Transverse colon (tissue), 4 donors: ENCODE measurements at regions not wholly inside any gene's neighbourhood (a gene's known extent, or its start where the extent isn't known, plus 50 kb on each side); places are given as distances from the start of the nearest gene placed in this dataset.

Source experiments
- POLR2A ChIP-seq: fragments of 450-650 bp; IDR thresholded peaks from one replicate; pipeline ENCODE4 v1.6.1; 2016; ENCODE audit warnings: antibody characterized with exemption, mild to moderate bottlenecking, moderate library complexity
- POLR2AphosphoS5 ChIP-seq, 3 donors: sonication (generic); formaldehyde crosslinking; IDR thresholded peaks; one replicate each; pipeline ENCODE4 v1.6.1; 2016; ENCODE audit warnings: antibody characterized with exemption in 3 of 3
- TF ChIP-seq, protein P1 (sequence below), 5 experiments: fragments of 200-600 bp in 3 of 5; fragments of 450-650 bp in 2 of 5; sonication (generic) in 3 of 5; IDR thresholded peaks; 1 replicate in 2 of 5; 2 replicates in 3 of 5; pipeline ENCODE4 v1.5.1; 2016 to 2017; ENCODE audit warnings: antibody characterized with exemption in 5 of 5, inconsistent platforms in 3 of 5, mild to moderate bottlenecking in 2 of 5, moderate library complexity in 1 of 5

DNA sequence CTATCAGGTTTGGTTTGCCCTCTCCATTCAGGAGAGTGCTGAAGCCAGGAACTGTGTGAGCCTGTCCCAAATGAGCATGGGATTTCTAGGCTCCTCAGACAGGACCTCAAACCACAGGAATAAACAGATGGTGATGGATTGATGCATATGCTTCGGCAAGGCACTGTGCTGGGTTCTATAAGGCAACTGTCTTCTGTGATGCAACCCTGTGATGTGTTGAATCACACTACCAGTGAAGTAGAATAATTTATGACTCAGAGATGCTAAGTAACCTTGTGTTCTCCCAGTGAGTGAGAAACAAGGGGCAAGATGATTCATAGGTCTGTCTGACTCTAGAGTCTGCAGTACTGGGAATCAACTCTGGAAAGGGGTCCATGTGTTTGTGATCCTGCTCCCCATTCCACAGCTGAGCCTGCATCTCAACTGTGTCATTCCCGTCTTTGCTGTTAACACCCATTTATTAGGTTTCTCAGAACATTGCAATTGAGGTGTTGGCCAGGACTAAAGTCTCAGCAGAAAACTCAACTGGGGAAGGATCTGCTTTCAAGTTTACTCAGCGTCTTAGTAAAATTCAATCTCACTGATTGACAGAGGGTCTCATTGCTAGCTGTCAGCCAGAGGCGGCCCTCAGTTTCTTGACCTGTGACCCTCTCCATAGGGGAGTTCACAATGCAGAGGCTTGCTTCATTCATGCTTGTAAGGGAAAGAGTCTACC lies 510.1 kb upstream of the CFAP20DC start:
- TF ChIP-seq, protein P1, sequence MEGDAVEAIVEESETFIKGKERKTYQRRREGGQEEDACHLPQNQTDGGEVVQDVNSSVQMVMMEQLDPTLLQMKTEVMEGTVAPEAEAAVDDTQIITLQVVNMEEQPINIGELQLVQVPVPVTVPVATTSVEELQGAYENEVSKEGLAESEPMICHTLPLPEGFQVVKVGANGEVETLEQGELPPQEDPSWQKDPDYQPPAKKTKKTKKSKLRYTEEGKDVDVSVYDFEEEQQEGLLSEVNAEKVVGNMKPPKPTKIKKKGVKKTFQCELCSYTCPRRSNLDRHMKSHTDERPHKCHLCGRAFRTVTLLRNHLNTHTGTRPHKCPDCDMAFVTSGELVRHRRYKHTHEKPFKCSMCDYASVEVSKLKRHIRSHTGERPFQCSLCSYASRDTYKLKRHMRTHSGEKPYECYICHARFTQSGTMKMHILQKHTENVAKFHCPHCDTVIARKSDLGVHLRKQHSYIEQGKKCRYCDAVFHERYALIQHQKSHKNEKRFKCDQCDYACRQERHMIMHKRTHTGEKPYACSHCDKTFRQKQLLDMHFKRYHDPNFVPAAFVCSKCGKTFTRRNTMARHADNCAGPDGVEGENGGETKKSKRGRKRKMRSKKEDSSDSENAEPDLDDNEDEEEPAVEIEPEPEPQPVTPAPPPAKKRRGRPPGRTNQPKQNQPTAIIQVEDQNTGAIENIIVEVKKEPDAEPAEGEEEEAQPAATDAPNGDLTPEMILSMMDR (IDR thresholded peaks at IDR 0.05), result no peak
- TF ChIP-seq POLR2A (no peak), POLR2AphosphoS5 (IDR thresholded peaks at IDR 0.05) (no peak)
